Calu3 (cell line): ENCODE measurements at regions not wholly inside any gene's neighbourhood (a gene's known extent, or its start where the extent isn't known, plus 50 kb on each side); places are given as distances from the start of the nearest gene placed in this dataset.
"Not testable (repeated sequence)": the region's sequence is repeated elsewhere in the genome, so short reads cannot be mapped to it uniquely, and the experiment has no call there.

ENCODE experiments used
- BruUV-seq: library from RNA; stranded (reverse); fragments of 400-500 nt; replicated peaks from 2 replicates; lab custom pipeline; 2021; lab: Mats Ljungman, UMichigan
- CTCF ChIA-PET: fragments of 300-600 bp; sonication (Branson Sonifier 250); formaldehyde crosslinking; loops from one replicate; lab custom pipeline; 2022; ENCODE audit warnings: antibody characterized with exemption; lab: Charles Lee
- DNase-seq: peaks from one replicate; pipeline ENCODE4 v3.0.0; 2022
- H3K27ac Mint-ChIP-seq: one replicate; pipeline ENCODE4 v1.8.0; 2022; ENCODE audit warnings: mixed read lengths; ENCODE audit not compliant: unreplicated experiment
- H3K27me3 Mint-ChIP-seq: one replicate; pipeline ENCODE4 v1.8.0; 2022; ENCODE audit warnings: mixed read lengths; ENCODE audit not compliant: unreplicated experiment
- H3K36me3 Mint-ChIP-seq: one replicate; pipeline ENCODE4 v1.8.0; 2022; ENCODE audit warnings: mild to moderate bottlenecking, moderate library complexity, mixed read lengths; ENCODE audit not compliant: insufficient read depth, unreplicated experiment
- H3K4me1 Mint-ChIP-seq: one replicate; pipeline ENCODE4 v1.8.0; 2022; ENCODE audit warnings: mild to moderate bottlenecking, low read depth, mixed read lengths; ENCODE audit not compliant: unreplicated experiment
- H3K4me3 Mint-ChIP-seq: one replicate; pipeline ENCODE4 v1.8.0; 2022; ENCODE audit warnings: mild to moderate bottlenecking, low read depth, moderate library complexity, mixed read lengths; ENCODE audit not compliant: unreplicated experiment
- H3K9me3 Mint-ChIP-seq: one replicate; pipeline ENCODE4 v1.8.0; 2022; ENCODE audit warnings: low read depth, mixed read lengths; ENCODE audit not compliant: unreplicated experiment
- intact Hi-C: fragments of 100-400 bp; cut with micrococcal nuclease; formaldehyde crosslinking; loops from one replicate; pipeline ENCODE4 v1.10.0; 2022; ENCODE audit not compliant: unreplicated experiment
- TF ChIP-seq, protein P1 (sequence below): fragments of 200-600 bp; IDR thresholded peaks from one replicate; pipeline ENCODE4 v1.8.0; 2022; ENCODE audit warnings: antibody characterized with exemption; ENCODE audit not compliant: unreplicated experiment

DNA sequence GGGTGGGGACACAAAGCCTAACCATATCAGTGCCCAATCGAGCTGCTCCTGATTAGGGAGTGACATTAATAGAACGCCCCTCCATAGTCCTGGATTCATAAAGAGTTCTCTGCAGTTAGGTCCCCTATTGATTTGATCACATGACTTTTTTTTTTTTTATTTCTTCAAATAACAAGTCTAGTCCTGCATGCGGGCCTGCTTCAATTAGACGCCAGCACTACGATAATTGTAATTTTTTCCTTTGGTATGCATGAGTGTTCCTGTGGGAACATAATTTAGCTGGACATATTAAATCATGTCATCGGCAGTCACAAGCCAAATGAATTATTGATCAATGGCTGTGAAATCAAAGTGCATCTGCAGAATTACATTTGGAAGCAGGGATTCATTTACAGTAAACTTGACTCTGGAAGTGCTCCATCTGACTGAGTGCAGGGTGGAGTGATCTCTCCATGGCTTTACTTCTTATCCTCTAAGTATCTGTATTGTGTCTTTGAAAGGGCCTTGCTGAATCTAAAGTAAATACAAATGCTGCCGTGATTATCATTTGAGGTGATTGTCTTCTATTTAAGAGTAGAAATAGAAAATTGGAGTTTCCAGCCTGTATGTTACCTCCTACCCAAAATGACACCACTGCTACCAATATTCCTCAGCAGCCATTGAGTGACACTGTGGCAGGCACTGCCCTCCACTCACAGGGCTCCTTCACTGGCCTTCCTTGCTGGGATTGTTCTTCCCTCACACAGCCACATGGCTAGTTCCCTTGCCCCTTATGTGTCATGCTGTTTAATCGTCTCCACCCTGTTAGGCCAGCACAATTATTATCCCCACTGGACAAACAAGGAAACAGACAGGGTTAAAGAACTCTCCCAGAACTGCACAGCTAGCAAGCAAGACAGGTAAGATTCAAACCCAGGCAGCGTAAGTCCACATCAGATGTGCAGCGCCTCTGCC lies 337.4 kb upstream of the ID2 start:
- no TSS peak for BruUV-seq
- Mint-ChIP-seq H3K9me3 (no peaks in the 10 kb centered on the region), H3K36me3 (peaks cover 5% of the 10 kb centered on the region), H3K4me3 (no peak overlapping the region), H3K27ac (no peak overlapping the region), H3K27me3 (no peaks in the 10 kb centered on the region), H3K4me1 (no peaks in the 10 kb centered on the region)
- TF ChIP-seq, protein P1, sequence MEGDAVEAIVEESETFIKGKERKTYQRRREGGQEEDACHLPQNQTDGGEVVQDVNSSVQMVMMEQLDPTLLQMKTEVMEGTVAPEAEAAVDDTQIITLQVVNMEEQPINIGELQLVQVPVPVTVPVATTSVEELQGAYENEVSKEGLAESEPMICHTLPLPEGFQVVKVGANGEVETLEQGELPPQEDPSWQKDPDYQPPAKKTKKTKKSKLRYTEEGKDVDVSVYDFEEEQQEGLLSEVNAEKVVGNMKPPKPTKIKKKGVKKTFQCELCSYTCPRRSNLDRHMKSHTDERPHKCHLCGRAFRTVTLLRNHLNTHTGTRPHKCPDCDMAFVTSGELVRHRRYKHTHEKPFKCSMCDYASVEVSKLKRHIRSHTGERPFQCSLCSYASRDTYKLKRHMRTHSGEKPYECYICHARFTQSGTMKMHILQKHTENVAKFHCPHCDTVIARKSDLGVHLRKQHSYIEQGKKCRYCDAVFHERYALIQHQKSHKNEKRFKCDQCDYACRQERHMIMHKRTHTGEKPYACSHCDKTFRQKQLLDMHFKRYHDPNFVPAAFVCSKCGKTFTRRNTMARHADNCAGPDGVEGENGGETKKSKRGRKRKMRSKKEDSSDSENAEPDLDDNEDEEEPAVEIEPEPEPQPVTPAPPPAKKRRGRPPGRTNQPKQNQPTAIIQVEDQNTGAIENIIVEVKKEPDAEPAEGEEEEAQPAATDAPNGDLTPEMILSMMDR, result no peak
- intact Hi-C loops, result no loop called here
- CTCF ChIA-PET, result no interaction called here
- DNase-seq, result no peak

DNA sequence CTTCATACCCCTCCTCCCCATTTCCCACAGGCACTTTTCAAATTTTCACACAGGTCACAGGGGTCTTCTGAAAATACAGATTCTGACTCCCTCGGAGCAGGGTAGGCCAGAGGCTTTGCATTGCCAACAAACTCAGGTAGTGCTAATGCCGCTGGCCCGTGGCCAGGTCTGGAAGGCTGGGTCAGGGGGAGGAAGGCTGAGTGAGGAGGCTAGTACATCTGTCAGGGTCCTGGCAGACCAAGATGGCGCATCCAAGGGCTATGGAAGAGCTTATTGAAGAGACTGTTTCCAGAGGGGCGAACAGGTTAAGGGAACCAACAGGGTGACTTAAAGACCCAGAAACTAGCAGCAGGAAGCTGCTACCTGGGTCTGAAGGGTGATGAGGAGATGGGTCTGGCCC lies 336.7 kb upstream of the ID2 start:
- H3K4me1 Mint-ChIP-seq, result no peaks in the 10 kb centered on the region
- peaks cover 5% of the 10 kb centered on the region for H3K36me3 Mint-ChIP-seq
- no peak for DNase-seq
- no peaks in the 10 kb centered on the region for H3K9me3 Mint-ChIP-seq
- BruUV-seq, result no TSS peak
- no peaks in the 10 kb centered on the region for H3K27me3 Mint-ChIP-seq
- TF ChIP-seq, protein P1, result no peak
- no peak overlapping the region for H3K4me3 Mint-ChIP-seq
- intact Hi-C loops, result no loop called here
- no peak overlapping the region for H3K27ac Mint-ChIP-seq
- CTCF ChIA-PET, result no interaction called here

DNA sequence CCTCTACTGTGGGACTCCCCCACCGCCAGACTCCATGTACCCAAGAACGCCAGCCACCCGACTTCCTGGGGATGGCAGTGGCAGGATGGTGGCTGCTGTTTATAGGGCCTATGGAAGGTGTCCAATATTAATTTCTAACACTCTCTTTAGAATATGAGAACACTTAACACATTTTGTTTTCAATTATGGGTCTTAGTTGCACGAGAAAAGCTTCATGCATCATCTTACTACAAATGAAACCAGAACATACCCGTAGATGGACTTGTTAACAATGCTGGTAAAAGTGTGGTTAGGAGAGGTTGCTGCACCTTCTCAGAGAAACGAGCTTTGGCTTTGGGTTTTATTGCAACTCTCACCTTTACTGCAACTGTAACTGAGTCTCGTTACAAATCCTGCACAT lies 335.6 kb upstream of the ID2 start:
- no peaks in the 10 kb centered on the region for H3K9me3 Mint-ChIP-seq
- CTCF ChIA-PET, result no interaction called here
- BruUV-seq, result no TSS peak
- TF ChIP-seq, protein P1, result no peak
- DNase-seq, result no peak
- peaks cover 5% of the 10 kb centered on the region for H3K36me3 Mint-ChIP-seq
- intact Hi-C loops, result no loop called here
- no peaks in the 10 kb centered on the region for H3K27me3 Mint-ChIP-seq
- H3K27ac Mint-ChIP-seq, result no peak overlapping the region
- no peaks in the 10 kb centered on the region for H3K4me1 Mint-ChIP-seq
- no peak overlapping the region for H3K4me3 Mint-ChIP-seq

DNA sequence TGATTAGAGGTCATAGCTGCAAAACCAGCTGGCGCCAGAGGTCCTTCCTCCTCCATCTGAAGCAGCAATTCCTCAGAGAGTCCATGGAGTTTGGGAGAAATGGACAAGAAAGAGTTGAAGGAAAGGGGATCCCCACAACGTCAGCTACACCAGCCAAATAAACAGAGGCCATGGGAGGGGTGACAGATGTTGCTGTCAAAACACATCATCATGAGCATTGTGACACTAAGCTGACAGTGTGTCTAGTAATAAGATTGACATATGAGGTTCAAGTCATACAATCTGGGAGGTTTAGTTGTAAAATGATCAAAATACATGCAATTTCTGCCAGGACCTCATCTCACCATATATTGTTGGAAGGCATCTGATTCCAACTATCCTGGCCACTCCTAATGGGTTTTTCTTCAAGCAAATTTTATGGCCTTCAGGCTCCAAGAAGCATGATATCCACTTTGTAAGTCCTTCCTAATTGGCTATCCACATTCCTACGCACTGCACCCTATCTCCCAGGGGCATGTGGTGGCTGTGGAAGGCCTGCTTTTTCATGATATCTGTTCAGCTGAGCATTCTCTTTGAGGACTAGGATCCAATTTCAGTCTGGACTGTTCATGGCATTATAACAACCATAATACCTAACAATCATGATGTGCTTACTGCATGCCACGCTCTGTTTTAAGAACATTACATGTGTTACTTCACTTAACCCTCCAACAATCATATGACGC lies 335.0 kb upstream of the ID2 start:
- DNase-seq, result no peak
- TF ChIP-seq, protein P1, result no peak
- peaks cover 5% of the 10 kb centered on the region for H3K36me3 Mint-ChIP-seq
- H3K9me3 Mint-ChIP-seq, result no peaks in the 10 kb centered on the region
- no peaks in the 10 kb centered on the region for H3K27me3 Mint-ChIP-seq
- no TSS peak for BruUV-seq
- H3K4me1 Mint-ChIP-seq, result no peaks in the 10 kb centered on the region
- intact Hi-C loops, result no loop called here
- no peak overlapping the region for H3K27ac Mint-ChIP-seq
- no peak overlapping the region for H3K4me3 Mint-ChIP-seq
- CTCF ChIA-PET, result no interaction called here

DNA sequence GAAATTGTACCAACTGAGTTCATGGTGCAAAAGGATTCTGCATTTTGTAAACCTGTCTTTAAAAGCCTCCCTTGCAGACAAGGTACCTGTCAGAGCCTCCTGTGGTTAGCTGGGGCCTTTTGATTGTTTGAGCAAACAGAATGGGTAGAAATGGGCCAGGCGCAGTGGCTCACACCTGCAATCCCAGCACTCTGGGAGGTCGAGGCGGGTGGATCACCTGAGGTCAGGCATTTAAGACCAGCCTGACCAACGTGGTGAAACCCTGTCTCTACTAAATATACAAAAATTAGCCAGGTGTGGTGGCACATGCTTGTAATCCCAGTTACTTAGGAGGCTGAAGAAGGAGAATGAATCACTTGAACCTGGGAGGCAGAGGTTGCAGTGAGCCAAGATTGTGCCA lies 332.9 kb upstream of the ID2 start:
- CTCF ChIA-PET, H3K27ac Mint-ChIP-seq, BruUV-seq, H3K4me3 Mint-ChIP-seq, H3K27me3 Mint-ChIP-seq, intact Hi-C loops, H3K9me3 Mint-ChIP-seq, H3K4me1 Mint-ChIP-seq, H3K36me3 Mint-ChIP-seq, DNase-seq: not testable (repeated sequence)
